Stimulated activated CD4-positive, alpha-beta T cell treated with anti-CD3 and anti-CD28 coated beads, Interleukin-15, amount 100 ng/mL, for 48 hours (primary cell): ENCODE measurements at regions not wholly inside any gene's neighbourhood (a gene's known extent, or its start where the extent isn't known, plus 50 kb on each side); places are given as distances from the start of the nearest gene placed in this dataset.

Source experiments
- DNase-seq, 2 donors: peaks; one replicate each; pipeline ENCODE4 v3.0.0-alpha.2; 2020; ENCODE audit warnings: low read depth in 2 of 2

GRCh38 chr10:44056967-44057805 is 327.7 kb downstream of the CXCL12 start:
- no peak for DNase-seq

DNA sequence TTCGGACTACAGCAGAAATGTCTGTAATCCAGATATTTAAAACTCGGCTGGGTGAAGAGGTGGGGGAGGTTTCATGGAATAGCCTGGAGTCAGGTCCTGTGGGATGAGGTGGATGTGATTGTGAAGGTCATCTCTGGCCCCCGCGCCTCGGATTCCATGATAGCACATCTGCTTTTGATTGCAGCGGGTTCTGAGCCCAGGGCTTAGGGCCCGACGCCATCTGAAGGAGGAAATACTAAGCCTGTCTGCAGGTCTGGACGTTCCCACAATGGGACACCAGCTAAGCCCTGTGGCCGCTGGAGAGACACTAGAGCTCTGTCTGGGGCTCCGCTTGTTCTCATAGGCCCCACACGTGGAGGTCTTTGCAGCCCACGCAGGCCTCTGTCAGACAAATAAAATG is 328.7 kb downstream of the CXCL12 start:
- DNase-seq, result no peak

DNA sequence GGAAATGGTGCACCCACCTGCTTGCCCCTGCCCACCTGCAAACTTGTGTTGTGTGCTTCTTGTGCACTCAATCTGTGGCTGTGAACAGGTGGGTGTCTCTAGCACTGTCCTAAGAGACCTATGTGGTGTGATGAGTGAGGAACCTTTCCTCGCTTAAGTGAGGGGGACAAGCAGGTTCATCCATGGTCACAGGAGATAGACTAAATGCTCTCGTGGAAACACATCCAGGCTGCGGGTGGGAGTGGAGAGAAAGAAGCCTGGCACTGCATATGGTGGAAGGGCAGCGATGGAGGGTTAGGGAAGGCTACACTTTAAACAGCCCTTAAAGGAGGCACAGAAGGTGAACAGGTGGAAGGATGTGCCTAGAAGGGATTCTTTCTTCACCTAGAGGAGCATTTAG is 330.9 kb downstream of the CXCL12 start:
- DNase-seq, result no peak

- DNase-seq, result no peak
These were observed 331.5 kb downstream of the CXCL12 start for GRCh38 chr10:44053391-44053790.

DNA sequence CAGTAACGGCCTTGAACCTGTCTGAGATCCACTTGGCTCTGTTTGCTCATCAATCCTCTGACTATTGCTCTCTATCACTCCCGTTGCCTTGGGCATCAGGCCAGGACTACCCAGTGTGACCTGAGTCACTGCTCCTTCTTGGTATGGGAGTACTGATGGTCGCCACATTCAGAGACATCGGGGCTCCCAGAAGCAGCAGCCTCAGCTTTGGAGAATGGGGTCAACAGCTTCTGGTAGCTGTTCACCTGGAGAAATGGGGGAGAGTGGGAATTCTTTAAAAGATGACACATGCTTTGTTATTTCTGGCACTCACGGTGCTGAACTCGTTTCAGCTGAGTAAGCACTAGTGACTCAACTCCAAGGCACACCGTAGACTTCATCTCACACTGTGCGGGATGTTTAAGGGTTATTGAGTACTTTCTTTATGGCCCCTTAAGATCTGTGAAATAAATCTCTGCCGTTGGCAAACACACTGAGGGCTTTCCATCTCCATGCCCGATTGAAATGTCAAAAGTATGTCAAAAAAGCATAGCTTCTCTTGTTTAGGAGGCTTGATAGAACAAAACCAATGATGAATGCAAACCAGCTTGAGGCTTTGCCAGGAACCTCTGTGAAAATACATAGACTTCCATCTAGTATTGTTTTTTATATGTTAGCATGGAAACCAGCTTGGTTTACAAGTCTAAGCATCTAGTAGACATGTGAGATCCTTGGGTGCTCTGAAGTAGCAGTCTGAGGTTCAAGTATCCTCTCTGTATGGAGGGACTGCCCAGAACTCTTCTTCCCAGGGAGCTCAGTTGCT is 333.1 kb downstream of the CXCL12 start:
- DNase-seq, result no peak

GRCh38 chr10:44051091-44051490 is 333.8 kb downstream of the CXCL12 start:
- no peak for DNase-seq

GRCh38 chr10:44049301-44050015 is 335.4 kb downstream of the CXCL12 start:
- DNase-seq, result no peak

GRCh38 chr10:44047361-44047760 is 337.5 kb downstream of the CXCL12 start:
- no peak for DNase-seq

DNA sequence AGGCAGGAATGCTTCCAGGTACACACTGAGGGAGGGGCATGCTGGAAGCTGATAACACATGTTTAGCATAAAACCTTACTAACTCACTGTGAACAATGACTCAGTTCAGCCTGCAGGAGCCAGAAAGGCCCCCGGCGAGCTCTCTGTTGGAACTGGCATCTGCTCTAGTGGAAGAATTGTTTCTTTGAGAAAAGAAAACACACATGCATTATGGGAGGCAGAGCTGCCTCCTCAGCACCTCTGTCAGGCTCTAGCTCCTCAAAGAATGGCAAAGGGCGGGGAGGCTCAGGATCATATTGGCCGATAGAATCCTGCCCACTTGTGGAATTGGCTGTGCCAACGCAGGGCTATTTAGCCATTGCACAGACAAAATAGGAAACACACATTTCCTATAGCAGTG is 338.3 kb downstream of the CXCL12 start:
- DNase-seq, result no peak

- DNase-seq, result no peak
These were observed 339.9 kb downstream of the CXCL12 start for GRCh38 chr10:44045020-44045419.

DNA sequence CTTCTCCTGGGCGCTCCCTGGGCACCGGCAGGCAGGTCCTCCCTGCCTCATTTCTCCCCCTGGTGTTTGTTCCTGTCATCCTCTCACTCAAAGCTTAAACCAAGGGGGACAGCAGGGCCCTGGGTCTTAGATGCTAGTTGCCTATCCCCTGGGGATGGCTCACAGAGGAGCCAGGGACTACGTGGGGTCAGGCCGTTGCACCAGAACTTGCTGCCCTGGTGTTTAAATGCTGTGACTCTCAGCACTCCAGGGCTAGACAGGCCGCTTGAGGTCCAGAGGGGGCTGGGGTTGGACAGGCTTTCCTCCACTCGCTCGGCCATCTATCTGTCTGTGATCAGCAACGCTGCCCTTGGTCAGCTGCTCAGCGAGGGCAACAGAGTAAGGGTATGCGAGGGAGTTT is 340.3 kb downstream of the CXCL12 start:
- DNase-seq, result no peak

GRCh38 chr10:44043646-44044375 is 341.1 kb downstream of the CXCL12 start:
- DNase-seq, result no peak

- no peak for DNase-seq
These were observed 341.8 kb downstream of the CXCL12 start for GRCh38 chr10:44042926-44043602.

- DNase-seq, result no peak
These were observed 342.7 kb downstream of the CXCL12 start for GRCh38 chr10:44042075-44042770.

DNA sequence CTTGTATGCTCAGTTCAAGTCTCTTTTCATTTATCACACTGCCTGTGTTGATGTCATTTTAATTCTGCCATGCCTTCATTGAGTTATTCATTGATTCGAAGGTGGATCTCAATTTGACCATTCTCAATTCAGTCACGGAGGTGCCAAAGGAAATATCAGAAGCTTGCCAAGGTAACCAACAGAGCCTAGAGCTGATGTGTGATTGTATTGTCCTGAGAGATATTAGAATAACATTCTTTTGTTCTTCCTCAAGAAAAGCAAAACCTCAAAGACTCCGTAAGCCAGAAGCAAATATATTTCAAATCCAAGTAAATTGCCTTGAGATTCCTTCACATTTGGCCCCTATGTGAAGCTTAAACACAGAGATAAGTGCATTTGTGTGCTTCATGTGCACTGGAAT is 345.3 kb downstream of the CXCL12 start:
- DNase-seq, result no peak

DNA sequence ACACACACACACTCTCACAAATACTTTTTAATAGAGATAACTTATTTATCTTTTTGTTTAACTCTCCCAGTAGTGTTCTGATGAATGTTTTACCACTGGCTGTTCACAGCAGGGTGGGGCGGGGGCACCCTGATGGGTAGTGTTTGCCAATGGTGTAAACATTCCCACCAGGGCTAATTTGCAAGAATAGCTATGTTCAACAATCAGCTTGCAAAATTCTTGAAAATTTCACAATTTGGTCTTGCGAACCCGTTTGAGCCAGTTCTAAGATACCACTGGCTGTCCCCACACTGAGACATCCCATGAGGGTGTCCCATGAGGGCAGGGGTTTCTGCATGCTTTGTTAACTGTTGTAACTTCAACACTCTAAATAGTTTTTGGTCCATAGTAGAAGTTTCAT is 348.5 kb downstream of the CXCL12 start:
- DNase-seq, result no peak

DNA sequence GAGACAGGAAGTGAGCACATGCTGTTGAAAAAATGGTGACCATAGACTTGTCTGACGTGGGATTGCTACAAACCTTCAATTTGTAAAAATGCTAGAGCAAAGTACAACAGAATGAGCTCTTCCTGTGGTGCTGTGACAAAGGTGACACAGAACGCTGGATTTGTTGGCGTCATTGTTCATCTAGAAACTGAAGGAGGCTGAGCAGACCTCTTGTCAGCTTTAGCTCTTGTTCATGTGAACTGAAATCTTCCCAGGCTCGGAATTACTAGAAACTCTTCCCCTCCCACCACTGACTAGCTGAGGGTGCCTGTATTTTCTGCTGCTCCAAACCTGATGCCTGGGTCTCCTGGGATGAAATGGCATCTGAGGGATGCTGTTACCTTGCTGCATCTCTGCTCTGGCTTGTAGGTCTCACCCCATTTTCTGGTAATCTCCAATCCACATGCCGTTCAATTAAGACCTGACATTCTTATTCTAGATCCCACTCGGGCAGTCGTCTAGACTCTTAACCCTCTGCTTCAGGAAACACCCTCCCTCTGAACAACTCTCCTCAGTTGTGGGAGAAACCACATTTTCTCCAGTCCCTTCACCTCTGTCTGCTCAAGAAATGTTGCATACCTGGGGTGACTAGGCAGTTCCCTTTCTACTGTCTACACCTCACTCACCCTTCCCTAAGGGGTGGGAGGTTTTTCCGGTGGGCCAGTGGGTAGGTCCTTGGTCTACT is 349.3 kb downstream of the CXCL12 start:
- DNase-seq, result no peak

DNA sequence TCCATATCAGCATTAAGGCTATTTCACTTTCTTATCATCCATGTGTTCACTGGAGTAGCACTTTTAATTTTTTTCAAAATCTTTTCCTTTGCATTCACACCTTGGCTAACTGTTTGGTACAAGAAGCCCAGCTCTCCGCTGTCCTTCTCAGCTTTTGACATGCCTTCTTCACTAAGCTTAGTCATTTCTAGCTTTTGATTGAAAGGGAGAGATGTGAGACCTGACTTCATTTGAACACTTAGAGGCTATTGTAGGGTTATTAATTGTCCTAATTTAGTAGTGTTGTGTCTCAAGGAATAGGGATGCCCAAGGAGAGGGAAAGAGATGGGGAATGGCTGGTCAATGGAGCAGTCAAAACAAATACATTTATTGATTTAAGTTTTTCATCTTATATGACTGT is 350.0 kb downstream of the CXCL12 start:
- no peak for DNase-seq

DNA sequence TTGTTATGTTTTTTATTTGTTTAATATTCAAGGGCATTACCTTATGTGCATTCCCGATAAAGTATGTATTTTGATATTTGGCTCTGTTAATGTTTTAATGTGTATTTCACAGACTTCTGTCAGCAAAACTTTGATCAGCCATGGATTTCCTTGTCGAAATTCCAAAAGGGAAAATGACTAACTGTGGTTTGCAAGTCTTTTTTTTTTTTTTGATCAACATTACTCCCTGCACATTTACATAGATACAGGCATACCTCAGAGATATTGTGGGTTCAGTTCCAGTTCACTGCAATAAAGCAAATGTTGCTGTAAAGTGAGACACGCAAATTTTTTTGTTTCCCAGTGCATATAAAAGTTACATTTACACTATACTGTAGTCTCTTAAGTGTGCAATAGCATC is 351.9 kb downstream of the CXCL12 start:
- DNase-seq, result no peak

GRCh38 chr10:44032216-44032615 is 352.7 kb downstream of the CXCL12 start:
- no peak for DNase-seq
